DND-41 (cell line): ENCODE measurements at regions not wholly inside any gene's neighbourhood (a gene's known extent, or its start where the extent isn't known, plus 50 kb on each side); places are given as distances from the start of the nearest gene placed in this dataset.

ENCODE experiments used
- ATAC-seq: fragments of 200-7000 bp; cut with Tn5 transposase; 3 replicates; pipeline ENCODE4 v1.9.1; 2021; ENCODE audit warnings: low read depth; ENCODE audit not compliant: insufficient read depth
- DNase-seq: peaks from one replicate; pipeline ENCODE4 v3.0.0-alpha.2; 2020
- H2AFZ ChIP-seq: 2 replicates; pipeline ENCODE4 v1.6.0; 2012; ENCODE audit warnings: low read depth, low read length
- H3K27ac ChIP-seq: 2 replicates; pipeline ENCODE4 v1.5.1; 2012; ENCODE audit warnings: low read length, inconsistent platforms
- H3K27me3 ChIP-seq: fragments of 200-600 bp; sonication (generic); 2 replicates; pipeline ENCODE4 v1.6.0; 2012; ENCODE audit warnings: low read length, mild to moderate bottlenecking, inconsistent platforms; ENCODE audit not compliant: insufficient read depth, poor library complexity
- H3K36me3 ChIP-seq: 2 replicates; pipeline ENCODE4 v1.5.1; 2012; ENCODE audit warnings: low read length, inconsistent platforms; ENCODE audit not compliant: insufficient read depth
- H3K4me1 ChIP-seq: 2 replicates; pipeline ENCODE4 v1.5.1; 2012; ENCODE audit warnings: mild to moderate bottlenecking, low read length; ENCODE audit not compliant: insufficient read depth
- H3K4me2 ChIP-seq: 2 replicates; pipeline ENCODE4 v1.6.0; 2012; ENCODE audit warnings: mild to moderate bottlenecking, moderate library complexity, low read length, inconsistent platforms; ENCODE audit not compliant: insufficient read depth
- H3K4me3 ChIP-seq, 2 experiments: fragments of 200-600 bp in 1 of 2; shearing (Covaris generic) in 1 of 2; 2 replicates each; pipeline ENCODE4 v1.5.1; 2012 to 2016; ENCODE audit warnings: inconsistent platforms in 2 of 2, low read length in 2 of 2, mild to moderate bottlenecking in 2 of 2, low read depth in 1 of 2, moderate library complexity in 1 of 2
- H3K79me2 ChIP-seq: 2 replicates; pipeline ENCODE4 v1.6.0; 2012; ENCODE audit warnings: low read length, inconsistent platforms; ENCODE audit not compliant: insufficient read depth
- H3K9ac ChIP-seq: 2 replicates; pipeline ENCODE4 v1.6.0; 2012; ENCODE audit warnings: low read depth, mild to moderate bottlenecking, inconsistent platforms, low read length, moderate library complexity
- H3K9me3 ChIP-seq: 2 replicates; pipeline ENCODE4 v1.5.1; 2012; ENCODE audit warnings: low read length, moderate library complexity, mild to moderate bottlenecking, inconsistent platforms; ENCODE audit not compliant: insufficient read depth, severe bottlenecking
- H4K20me1 ChIP-seq: 2 replicates; pipeline ENCODE4 v1.6.0; 2012; ENCODE audit warnings: low read length; ENCODE audit not compliant: insufficient read depth
- EZH2 ChIP-seq: IDR thresholded peaks from 3 replicates; pipeline ENCODE4 v1.6.1; 2012; ENCODE audit warnings: borderline replicate concordance, low read depth, mild to moderate bottlenecking, moderate library complexity, low read length, inconsistent platforms; ENCODE audit not compliant: severe bottlenecking
- TF ChIP-seq, protein P1 (sequence below): IDR thresholded peaks from 2 replicates; pipeline ENCODE4 v1.5.1; 2012; ENCODE audit warnings: borderline replicate concordance, low read length, moderate library complexity, mild to moderate bottlenecking; ENCODE audit not compliant: poor library complexity, severe bottlenecking; ENCODE audit errors: extremely low read depth

DNA sequence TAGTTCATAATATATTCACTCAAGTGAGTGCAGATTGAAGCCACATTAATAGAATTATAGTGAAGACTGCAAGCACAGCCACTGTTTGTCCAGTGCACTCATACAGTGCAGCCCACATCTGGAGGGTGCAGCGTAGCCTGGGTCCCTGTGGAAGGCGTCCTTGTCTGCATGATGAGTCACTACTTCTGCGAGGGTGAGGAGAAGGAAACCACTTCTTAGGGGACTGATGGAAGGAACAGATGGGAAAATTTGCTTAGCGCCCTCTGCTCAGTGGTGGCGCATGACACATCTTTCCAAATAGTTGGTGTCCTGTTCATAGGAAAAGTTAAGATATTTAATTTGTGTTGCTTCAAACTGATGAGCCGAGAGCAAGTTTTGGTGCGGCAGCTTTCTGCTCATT is 330.4 kb upstream of the SMIM21 start:
- Histone ChIP-seq H2AFZ (no peak overlapping the region), H3K9ac (no peak overlapping the region), H3K27me3 (no peaks in the 10 kb centered on the region), H3K4me1 (no peaks in the 10 kb centered on the region), H3K4me2 (no peak overlapping the region), H3K9me3 (no peaks in the 10 kb centered on the region), H3K4me3 (no peak overlapping the region), H4K20me1 (no peaks in the 10 kb centered on the region), H3K79me2 (no peaks in the 10 kb centered on the region), H3K27ac (no peak overlapping the region), H3K36me3 (no peaks in the 10 kb centered on the region)
- DNase-seq (no peak), ATAC-seq (no peak)
- TF ChIP-seq, protein P1, sequence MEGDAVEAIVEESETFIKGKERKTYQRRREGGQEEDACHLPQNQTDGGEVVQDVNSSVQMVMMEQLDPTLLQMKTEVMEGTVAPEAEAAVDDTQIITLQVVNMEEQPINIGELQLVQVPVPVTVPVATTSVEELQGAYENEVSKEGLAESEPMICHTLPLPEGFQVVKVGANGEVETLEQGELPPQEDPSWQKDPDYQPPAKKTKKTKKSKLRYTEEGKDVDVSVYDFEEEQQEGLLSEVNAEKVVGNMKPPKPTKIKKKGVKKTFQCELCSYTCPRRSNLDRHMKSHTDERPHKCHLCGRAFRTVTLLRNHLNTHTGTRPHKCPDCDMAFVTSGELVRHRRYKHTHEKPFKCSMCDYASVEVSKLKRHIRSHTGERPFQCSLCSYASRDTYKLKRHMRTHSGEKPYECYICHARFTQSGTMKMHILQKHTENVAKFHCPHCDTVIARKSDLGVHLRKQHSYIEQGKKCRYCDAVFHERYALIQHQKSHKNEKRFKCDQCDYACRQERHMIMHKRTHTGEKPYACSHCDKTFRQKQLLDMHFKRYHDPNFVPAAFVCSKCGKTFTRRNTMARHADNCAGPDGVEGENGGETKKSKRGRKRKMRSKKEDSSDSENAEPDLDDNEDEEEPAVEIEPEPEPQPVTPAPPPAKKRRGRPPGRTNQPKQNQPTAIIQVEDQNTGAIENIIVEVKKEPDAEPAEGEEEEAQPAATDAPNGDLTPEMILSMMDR = no peak
- TF ChIP-seq EZH2 = no peak

DNA sequence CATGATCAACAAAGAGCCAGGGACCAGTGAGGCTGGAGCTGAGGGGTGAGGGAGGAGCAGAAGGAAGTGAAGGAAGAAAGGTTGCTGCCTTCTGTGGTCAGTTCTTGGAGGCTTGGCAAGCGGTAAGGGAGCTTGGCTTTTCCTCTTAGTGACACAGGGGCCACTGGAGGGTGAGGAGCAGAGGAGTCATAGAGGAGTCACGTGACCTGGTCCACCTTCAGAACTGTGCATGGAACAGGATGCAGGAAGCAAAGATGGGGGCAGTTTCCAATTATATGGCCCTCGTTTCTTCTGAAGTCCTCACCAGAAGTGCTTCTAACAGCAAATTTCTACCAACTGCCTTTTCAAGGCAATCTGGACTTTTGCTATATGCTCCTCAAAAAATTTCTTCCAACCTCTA is 326.9 kb upstream of the SMIM21 start:
- no peak overlapping the region for H2AFZ ChIP-seq
- no peaks in the 10 kb centered on the region for H3K9me3 ChIP-seq
- H3K4me1 ChIP-seq = no peaks in the 10 kb centered on the region
- no peaks in the 10 kb centered on the region for H3K36me3 ChIP-seq
- H3K9ac ChIP-seq = no peak overlapping the region
- ATAC-seq (no peak), DNase-seq (no peak)
- H3K27me3 ChIP-seq = peaks cover 3% of the 10 kb centered on the region
- H3K27ac ChIP-seq = no peak overlapping the region
- H3K4me2 ChIP-seq = no peak overlapping the region
- no peaks in the 10 kb centered on the region for H4K20me1 ChIP-seq
- TF ChIP-seq EZH2 = no peak
- TF ChIP-seq, protein P1 = no peak
- H3K79me2 ChIP-seq = no peaks in the 10 kb centered on the region
- H3K4me3 ChIP-seq = no peak overlapping the region

DNA sequence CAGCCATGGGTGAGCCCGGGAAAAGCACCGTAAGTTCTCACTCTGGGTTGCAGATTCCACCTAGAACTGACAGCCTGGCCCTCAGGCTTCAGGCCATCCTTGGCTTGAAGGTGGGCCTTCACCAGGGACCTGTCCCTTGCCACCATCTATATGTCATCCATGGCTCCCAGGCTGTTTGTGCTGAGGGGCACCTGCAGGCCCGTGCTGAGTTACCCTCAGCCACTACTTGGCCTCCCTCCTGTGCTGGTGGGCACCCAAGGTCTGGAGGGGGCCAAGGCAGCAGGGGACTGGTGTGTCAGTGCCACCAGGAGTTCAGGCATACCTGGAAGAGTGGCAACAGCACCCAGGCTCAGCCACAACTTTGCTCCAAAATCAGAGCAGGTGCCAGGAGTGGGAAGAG is 326.2 kb upstream of the SMIM21 start:
- no peaks in the 10 kb centered on the region for H3K79me2 ChIP-seq
- H3K36me3 ChIP-seq = no peaks in the 10 kb centered on the region
- H3K4me1 ChIP-seq = no peaks in the 10 kb centered on the region
- H2AFZ ChIP-seq = no peak overlapping the region
- no peaks in the 10 kb centered on the region for H3K9me3 ChIP-seq
- no peak overlapping the region for H3K9ac ChIP-seq
- ATAC-seq (no peak), DNase-seq (no peak)
- no peak overlapping the region for H3K4me2 ChIP-seq
- H3K27me3 ChIP-seq = peaks cover 3% of the 10 kb centered on the region
- H3K27ac ChIP-seq = no peak overlapping the region
- H3K4me3 ChIP-seq = no peak overlapping the region
- TF ChIP-seq, protein P1 = no peak
- no peak for TF ChIP-seq EZH2
- H4K20me1 ChIP-seq = no peaks in the 10 kb centered on the region

DNA sequence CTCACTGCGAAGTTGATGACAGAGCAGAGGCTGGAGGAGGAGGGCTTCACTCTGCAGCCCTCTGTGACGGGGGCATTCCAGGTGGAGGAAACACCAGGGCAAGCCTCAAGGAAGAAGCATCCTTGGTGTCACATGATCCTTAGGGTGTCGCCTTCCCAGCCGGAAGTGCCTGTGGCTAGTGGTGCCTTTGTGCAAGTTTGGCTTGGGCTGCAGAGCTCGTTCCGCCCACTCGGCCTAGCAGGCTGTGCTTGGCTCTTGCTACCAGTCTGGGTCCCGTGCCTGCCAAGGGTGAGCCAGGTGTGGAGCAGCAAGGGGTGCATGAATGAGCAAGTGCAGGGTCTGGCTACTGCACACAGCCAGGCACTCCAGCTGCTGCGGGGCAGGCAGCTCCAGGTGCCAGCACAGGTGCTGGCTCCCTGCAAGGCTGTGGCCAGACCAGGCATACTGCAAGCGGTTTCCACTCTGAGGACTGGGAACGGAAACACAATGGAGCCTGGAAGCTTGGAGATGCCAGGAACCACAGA is 325.3 kb upstream of the SMIM21 start:
- Histone ChIP-seq H3K36me3 (no peaks in the 10 kb centered on the region), H2AFZ (no peak overlapping the region), H3K27ac (no peak overlapping the region), H3K9ac (no peak overlapping the region), H3K4me3 (no peak overlapping the region), H3K27me3 (peaks cover 3% of the 10 kb centered on the region), H3K4me1 (no peaks in the 10 kb centered on the region), H3K4me2 (no peak overlapping the region), H3K79me2 (no peaks in the 10 kb centered on the region), H4K20me1 (no peaks in the 10 kb centered on the region), H3K9me3 (no peaks in the 10 kb centered on the region)
- ATAC-seq (no peak), DNase-seq (no peak)
- TF ChIP-seq, protein P1 = no peak
- no peak for TF ChIP-seq EZH2
